NB4 (cell line): ENCODE measurements at regions not wholly inside any gene's neighbourhood (a gene's known extent, or its start where the extent isn't known, plus 50 kb on each side); places are given as distances from the start of the nearest gene placed in this dataset.
"Not testable (repeated sequence)": the region's sequence is repeated elsewhere in the genome, so short reads cannot be mapped to it uniquely, and the experiment has no call there.

Experiments
- DNase-seq: peaks from one replicate; pipeline ENCODE4 v3.0.0; 2010; ENCODE audit warnings: low read depth
- H3K4me3 ChIP-seq: one replicate; pipeline ENCODE4 v1.5.1; 2011; ENCODE audit warnings: mild to moderate bottlenecking, low read depth, low read length, moderate library complexity
- CTCF ChIP-seq: IDR thresholded peaks from one replicate; pipeline ENCODE4 v1.5.1; 2012; ENCODE audit warnings: low read depth, low read length
- MAX ChIP-seq: IDR thresholded peaks from 2 replicates; pipeline ENCODE4 v1.6.1; 2011; ENCODE audit warnings: low read depth, low read length
- MYC ChIP-seq: IDR thresholded peaks from 2 replicates; pipeline ENCODE4 v1.6.1; 2011; ENCODE audit warnings: low read depth, low read length
- POLR2A ChIP-seq: IDR thresholded peaks from 2 replicates; pipeline ENCODE4 v1.6.1; 2011; ENCODE audit warnings: mild to moderate bottlenecking; ENCODE audit not compliant: insufficient read length; ENCODE audit errors: extremely low read depth

DNA sequence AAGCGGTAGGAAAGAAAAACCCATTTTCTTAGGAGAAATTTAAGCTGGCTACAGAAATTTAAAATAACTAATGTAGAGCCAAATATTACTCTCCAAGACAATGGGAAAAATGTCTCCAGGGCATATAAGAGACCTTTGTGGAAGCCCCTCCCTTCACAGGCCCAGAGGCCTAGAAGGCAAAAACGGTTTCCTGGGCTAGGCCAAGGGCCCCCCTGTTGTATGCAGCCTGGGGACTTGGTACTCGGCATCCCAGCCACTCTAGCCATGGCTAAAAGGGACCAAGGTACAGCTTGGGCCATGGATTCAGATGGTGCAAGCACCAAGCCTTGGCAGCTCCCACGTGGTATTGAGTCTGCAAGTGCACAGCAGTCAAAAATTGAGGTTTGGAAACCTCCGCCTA lies 90.1 kb downstream of the CGGBP1 start:
- TF ChIP-seq MYC: no peak
- no peak for TF ChIP-seq MAX
- TF ChIP-seq POLR2A: no peak
- TF ChIP-seq CTCF: no peak
- H3K4me3 ChIP-seq: no peak overlapping the region
- DNase-seq: no peak

DNA sequence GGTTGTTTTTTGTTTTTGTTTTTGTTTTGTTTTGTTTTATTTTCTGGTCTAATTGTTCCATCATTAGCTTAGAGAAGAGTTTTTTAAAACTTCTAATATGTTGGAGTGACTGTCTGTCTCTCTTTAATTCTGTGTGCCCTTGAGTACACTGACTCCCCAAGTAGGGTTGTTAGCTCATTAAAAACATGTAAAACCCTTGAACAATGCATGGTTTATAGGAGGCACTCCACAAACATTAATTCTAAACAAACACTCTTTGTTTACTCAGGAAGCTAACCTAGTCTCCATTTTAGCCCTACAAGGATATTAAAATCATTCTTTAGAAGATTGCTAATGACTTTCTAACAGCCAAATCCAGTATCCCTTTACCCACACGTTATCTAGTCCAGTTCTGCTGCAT lies 100.5 kb downstream of the CGGBP1 start:
- TF ChIP-seq MAX: no peak
- no peak for TF ChIP-seq CTCF
- TF ChIP-seq MYC: no peak
- no peak for TF ChIP-seq POLR2A
- no peak overlapping the region for H3K4me3 ChIP-seq
- DNase-seq: no peak

- DNase-seq: no peak
- TF ChIP-seq CTCF: no peak
- TF ChIP-seq MAX: no peak
- TF ChIP-seq MYC: no peak
- no peak for TF ChIP-seq POLR2A
- H3K4me3 ChIP-seq: no peak overlapping the region
Observed at GRCh38 chr3:87957575-87957974, 101.2 kb downstream of the CGGBP1 start.

DNA sequence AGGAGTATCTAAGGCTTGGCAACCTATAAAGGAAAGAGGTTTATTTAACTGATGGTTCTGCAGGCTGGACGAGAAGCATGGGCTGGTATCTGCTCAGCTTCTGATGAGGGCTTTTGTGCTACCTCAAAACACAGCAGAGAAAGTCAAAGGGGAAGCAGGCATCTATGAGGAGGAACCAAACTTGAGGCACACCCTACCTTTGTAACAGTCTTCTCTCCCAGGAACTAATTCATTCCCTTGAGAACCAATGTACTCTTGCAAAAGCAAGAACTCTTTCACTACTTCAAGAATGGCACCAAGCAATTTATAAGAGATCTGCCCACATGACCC lies 109.0 kb downstream of the CGGBP1 start:
- TF ChIP-seq POLR2A (no peak), MYC (no peak), CTCF (no peak), MAX (no peak)
- DNase-seq: no peak
- H3K4me3 ChIP-seq: no peak overlapping the region

DNA sequence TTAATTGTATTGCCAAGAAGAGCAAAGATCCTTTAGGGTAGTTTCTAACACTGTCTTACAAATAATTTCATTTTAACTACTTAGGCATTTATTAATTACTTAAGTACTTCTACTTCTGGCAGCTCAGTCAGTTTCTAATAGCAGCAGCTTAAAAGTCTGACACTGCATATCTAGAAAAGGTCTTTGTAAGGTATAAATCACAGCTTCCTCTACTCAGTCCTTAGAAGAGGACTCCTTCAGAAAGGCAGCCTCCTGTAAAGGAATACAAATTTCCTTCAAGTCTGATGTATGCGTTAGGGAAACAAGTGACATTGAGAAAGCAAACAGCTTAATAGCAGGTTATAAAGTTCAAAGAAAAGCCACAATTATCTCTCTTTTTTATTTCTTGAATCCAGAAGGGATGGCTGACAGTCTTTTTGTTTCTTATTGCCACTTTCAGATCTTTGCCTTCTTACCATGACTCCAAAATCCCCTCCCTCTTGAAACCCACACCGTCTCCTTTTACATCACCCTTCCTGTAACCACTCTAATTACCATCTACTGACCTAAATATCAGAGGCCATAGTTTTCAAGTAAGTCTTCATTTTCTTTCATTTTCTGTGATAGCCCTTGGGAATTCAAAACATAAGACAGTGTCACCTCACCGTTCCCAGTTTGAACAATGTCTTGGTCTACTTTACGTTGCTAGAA lies 109.5 kb downstream of the CGGBP1 start:
- H3K4me3 ChIP-seq: no peak overlapping the region
- TF ChIP-seq MAX (no peak), CTCF (no peak), POLR2A (no peak), MYC (no peak)
- DNase-seq: no peak

DNA sequence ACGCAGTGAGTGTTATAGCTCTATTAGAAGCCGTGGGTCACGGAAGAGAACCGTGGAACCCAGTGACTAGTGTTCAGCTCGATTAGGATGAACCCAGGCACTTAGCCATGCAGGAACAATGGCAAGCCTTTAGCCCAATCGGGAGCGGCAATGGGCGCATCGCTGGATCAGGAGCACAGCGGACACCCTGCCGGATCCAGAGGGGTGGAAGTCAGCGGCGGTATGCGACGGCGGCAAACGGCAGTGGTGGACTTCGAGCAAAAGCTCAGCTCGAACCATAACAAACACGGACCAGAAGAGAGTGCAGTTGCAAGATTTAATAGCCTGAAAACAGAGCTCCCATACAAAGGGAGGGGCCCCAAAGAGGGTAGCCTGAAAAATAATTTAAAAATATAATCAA lies 112.8 kb downstream of the CGGBP1 start:
- H3K4me3 ChIP-seq, DNase-seq: not testable (repeated sequence)

- DNase-seq, H3K4me3 ChIP-seq: not testable (repeated sequence)
Observed at GRCh38 chr3:87942256-87942655, 116.5 kb downstream of the CGGBP1 start.
